ENCODE measurements at regions not wholly inside any gene's neighbourhood (a gene's known extent, or its start where the extent isn't known, plus 50 kb on each side); places are given as distances from the start of the nearest gene placed in this dataset.

- TF ChIP-seq EZH2phosphoT487 (IDR thresholded peaks at IDR 0.05; ENCODE audit: borderline replicate concordance, low read length) (no peak), CTCF (IDR thresholded peaks at IDR 0.05; ENCODE audit: low read depth, low read length, poor library complexity, severe bottlenecking) (no peak)
- H3K4me3 ChIP-seq (ENCODE audit: low read length): no peak overlapping the region
- no peak overlapping the region for H3K27ac ChIP-seq (ENCODE audit: low read depth, low read length)
- H3K4me1 ChIP-seq (ENCODE audit: control insufficient read depth, low read length): no peaks in the 10 kb centered on the region
- H3K36me3 ChIP-seq (ENCODE audit: control insufficient read depth, low read length): no peaks in the 10 kb centered on the region
- no peaks in the 10 kb centered on the region for H3K9me2 ChIP-seq (replicated peaks; ENCODE audit: control insufficient read depth, low read length)
- H3F3A ChIP-seq (ENCODE audit: control insufficient read depth, insufficient read depth): no peaks in the 10 kb centered on the region
- H3K79me2 ChIP-seq (ENCODE audit: control insufficient read depth, low read length): no peaks in the 10 kb centered on the region
- H3K4me2 ChIP-seq (ENCODE audit: low read length): no peak overlapping the region
- H3K27me3 ChIP-seq (ENCODE audit: control insufficient read depth, low read length): no peaks in the 10 kb centered on the region
- no peaks in the 10 kb centered on the region for H4K20me1 ChIP-seq (ENCODE audit: control insufficient read depth, insufficient read depth, low read depth, low read length)
- H3K9me3 ChIP-seq (ENCODE audit: control insufficient read depth, insufficient read depth, low read length): no peaks in the 10 kb centered on the region
Measured at GRCh38 chr13:61722119-61722518, 306.5 kb upstream of the PCDH20 start.

- Histone ChIP-seq H3K36me3 (ENCODE audit: control insufficient read depth, low read length) (no peaks in the 10 kb centered on the region), H3K9me2 (replicated peaks; ENCODE audit: control insufficient read depth, low read length) (no peaks in the 10 kb centered on the region), H3K27me3 (ENCODE audit: control insufficient read depth, low read length) (no peaks in the 10 kb centered on the region), H3K4me1 (ENCODE audit: control insufficient read depth, low read length) (no peaks in the 10 kb centered on the region), H3F3A (ENCODE audit: control insufficient read depth, insufficient read depth) (no peaks in the 10 kb centered on the region), H3K4me3 (ENCODE audit: low read length) (no peak overlapping the region), H3K27ac (ENCODE audit: low read depth, low read length) (no peak overlapping the region), H3K4me2 (ENCODE audit: low read length) (no peak overlapping the region), H3K9me3 (ENCODE audit: control insufficient read depth, insufficient read depth, low read length) (no peaks in the 10 kb centered on the region), H4K20me1 (ENCODE audit: control insufficient read depth, insufficient read depth, low read depth, low read length) (no peaks in the 10 kb centered on the region), H3K79me2 (ENCODE audit: control insufficient read depth, low read length) (no peaks in the 10 kb centered on the region)
- TF ChIP-seq CTCF (IDR thresholded peaks at IDR 0.05; ENCODE audit: low read depth, low read length, poor library complexity, severe bottlenecking) (no peak), EZH2phosphoT487 (IDR thresholded peaks at IDR 0.05; ENCODE audit: borderline replicate concordance, low read length) (no peak)
Measured at GRCh38 chr13:61712621-61713020, 297.0 kb upstream of the PCDH20 start.

- Histone ChIP-seq H3K36me3 (ENCODE audit: control insufficient read depth, low read length) (no peaks in the 10 kb centered on the region), H3K4me1 (ENCODE audit: control insufficient read depth, low read length) (no peaks in the 10 kb centered on the region), H3K4me3 (ENCODE audit: low read length) (no peak overlapping the region), H3K4me2 (ENCODE audit: low read length) (no peak overlapping the region), H3F3A (ENCODE audit: control insufficient read depth, insufficient read depth) (no peaks in the 10 kb centered on the region), H4K20me1 (ENCODE audit: control insufficient read depth, insufficient read depth, low read depth, low read length) (no peaks in the 10 kb centered on the region), H3K9me3 (ENCODE audit: control insufficient read depth, insufficient read depth, low read length) (no peaks in the 10 kb centered on the region), H3K27ac (ENCODE audit: low read depth, low read length) (no peak overlapping the region), H3K79me2 (ENCODE audit: control insufficient read depth, low read length) (no peaks in the 10 kb centered on the region), H3K9me2 (replicated peaks; ENCODE audit: control insufficient read depth, low read length) (no peaks in the 10 kb centered on the region), H3K27me3 (ENCODE audit: control insufficient read depth, low read length) (no peaks in the 10 kb centered on the region)
- no peak for TF ChIP-seq EZH2phosphoT487 (IDR thresholded peaks at IDR 0.05; ENCODE audit: borderline replicate concordance, low read length)
- no peak for TF ChIP-seq CTCF (IDR thresholded peaks at IDR 0.05; ENCODE audit: low read depth, low read length, poor library complexity, severe bottlenecking)
Measured at GRCh38 chr13:61709258-61709657, 293.6 kb upstream of the PCDH20 start.

GRCh38 chr13:61706899-61707298, 291.2 kb upstream of the PCDH20 start:
- no peaks in the 10 kb centered on the region for H3F3A ChIP-seq (ENCODE audit: control insufficient read depth, insufficient read depth)

More at GRCh38 chr13:61706899-61707298, 291.2 kb upstream of the PCDH20 start:
- TF ChIP-seq CTCF (IDR thresholded peaks at IDR 0.05; ENCODE audit: low read depth, low read length, poor library complexity, severe bottlenecking): no peak
- Histone ChIP-seq H4K20me1 (ENCODE audit: control insufficient read depth, insufficient read depth, low read depth, low read length) (no peaks in the 10 kb centered on the region), H3K4me2 (ENCODE audit: low read length) (no peak overlapping the region), H3K9me3 (ENCODE audit: control insufficient read depth, insufficient read depth, low read length) (no peaks in the 10 kb centered on the region), H3K79me2 (ENCODE audit: control insufficient read depth, low read length) (no peaks in the 10 kb centered on the region), H3K36me3 (ENCODE audit: control insufficient read depth, low read length) (no peaks in the 10 kb centered on the region), H3K27me3 (ENCODE audit: control insufficient read depth, low read length) (no peaks in the 10 kb centered on the region), H3K4me3 (ENCODE audit: low read length) (no peak overlapping the region), H3K4me1 (ENCODE audit: control insufficient read depth, low read length) (no peaks in the 10 kb centered on the region), H3K27ac (ENCODE audit: low read depth, low read length) (no peak overlapping the region), H3K9me2 (replicated peaks; ENCODE audit: control insufficient read depth, low read length) (no peaks in the 10 kb centered on the region)
